Dendritic cell treated with granulocyte-macrophage colony-stimulating factor and Interleukin-4, amounts not matched to agents 40 ng/mL and 50 ng/mL, for 4 days (primary cell): ENCODE measurements at regions not wholly inside any gene's neighbourhood (a gene's known extent, or its start where the extent isn't known, plus 50 kb on each side); places are given as distances from the start of the nearest gene placed in this dataset.
A peak's percentile ranks its signal among the peaks of the same experiment; 100 is the strongest.

ENCODE experiments used
- H3K27ac Mint-ChIP-seq: one replicate; pipeline ENCODE4 v1.8.0; 2022; ENCODE audit warnings: mild to moderate bottlenecking, mixed read lengths
- H3K27me3 Mint-ChIP-seq: one replicate; pipeline ENCODE4 v1.8.0; 2022; ENCODE audit warnings: mild to moderate bottlenecking, mixed read lengths
- H3K36me3 Mint-ChIP-seq: one replicate; pipeline ENCODE4 v1.8.0; 2022; ENCODE audit warnings: low read depth, mixed read lengths
- H3K4me1 Mint-ChIP-seq: one replicate; pipeline ENCODE4 v1.8.0; 2022; ENCODE audit warnings: low read depth, mixed read lengths
- H3K4me3 Mint-ChIP-seq: one replicate; pipeline ENCODE4 v1.8.0; 2022; ENCODE audit warnings: mild to moderate bottlenecking, moderate library complexity, mixed read lengths
- H3K9me3 Mint-ChIP-seq: one replicate; pipeline ENCODE4 v1.8.0; 2022; ENCODE audit warnings: mixed read lengths
- intact Hi-C: fragments of 100-400 bp; cut with micrococcal nuclease; formaldehyde crosslinking; loops from one replicate; pipeline ENCODE4 v1.15.0; 2022

DNA sequence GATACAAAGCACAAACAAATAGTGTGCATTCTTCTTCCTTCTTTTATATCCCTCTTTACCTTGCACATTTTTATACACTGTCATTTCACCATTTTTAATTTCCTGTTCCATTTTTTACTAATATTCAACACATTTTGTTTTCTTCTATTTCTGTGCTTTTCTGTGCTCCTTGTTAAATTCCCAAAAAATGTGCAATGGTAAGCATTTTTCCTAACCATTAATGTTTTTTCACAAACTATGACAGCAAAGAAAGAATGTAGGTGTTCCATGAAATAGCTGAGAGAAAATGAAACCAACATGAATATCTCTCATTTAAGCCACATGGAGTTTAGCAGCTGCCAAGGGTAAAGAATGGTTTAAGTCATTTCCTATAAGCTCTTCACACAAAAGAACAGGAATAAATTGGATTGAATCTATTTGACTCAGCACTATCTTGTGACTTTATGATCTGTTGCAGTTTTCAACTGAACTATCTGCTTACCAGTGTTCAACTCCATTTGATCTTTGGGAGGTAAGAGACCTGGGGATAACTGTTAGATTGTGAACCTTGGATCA is 145.7 kb upstream of the CDH19 start:
- Mint-ChIP-seq H3K4me1 (no peaks in the 10 kb centered on the region), H3K9me3 (no peaks in the 10 kb centered on the region), H3K4me3 (no peak overlapping the region), H3K27me3 (no peaks in the 10 kb centered on the region), H3K36me3 (no peaks in the 10 kb centered on the region), H3K27ac (no peak overlapping the region)
- intact Hi-C loops: loop anchor here (1.0 kb wide), 1 partner anchor 189 kb away; no protein-coding TSS in a partner anchor

DNA sequence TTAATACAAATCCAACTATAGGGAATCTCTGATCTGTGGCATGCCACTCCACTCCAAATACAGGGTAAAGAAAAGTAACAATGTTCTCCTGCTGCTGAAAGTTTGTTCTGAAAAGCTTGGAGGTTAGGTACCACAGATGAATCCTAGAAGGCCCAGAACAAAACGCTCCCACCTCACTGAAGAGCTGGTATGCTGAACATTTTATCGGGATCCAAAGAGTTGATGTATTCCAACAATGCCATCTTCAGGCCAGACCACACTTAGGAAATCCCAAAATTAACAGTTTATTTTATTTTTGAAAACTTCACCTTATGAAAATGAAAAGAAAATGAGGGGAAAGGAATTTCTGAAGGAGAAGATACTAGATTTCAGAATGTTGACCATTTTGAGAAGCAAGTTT is 145.1 kb upstream of the CDH19 start:
- Mint-ChIP-seq H3K4me3 (no peak overlapping the region), H3K36me3 (no peaks in the 10 kb centered on the region), H3K27ac (no peak overlapping the region), H3K4me1 (no peaks in the 10 kb centered on the region), H3K9me3 (no peaks in the 10 kb centered on the region), H3K27me3 (no peaks in the 10 kb centered on the region)
- intact Hi-C loops: loop anchor here (1.0 kb wide), 1 partner anchor 189 kb away; no protein-coding TSS in a partner anchor

DNA sequence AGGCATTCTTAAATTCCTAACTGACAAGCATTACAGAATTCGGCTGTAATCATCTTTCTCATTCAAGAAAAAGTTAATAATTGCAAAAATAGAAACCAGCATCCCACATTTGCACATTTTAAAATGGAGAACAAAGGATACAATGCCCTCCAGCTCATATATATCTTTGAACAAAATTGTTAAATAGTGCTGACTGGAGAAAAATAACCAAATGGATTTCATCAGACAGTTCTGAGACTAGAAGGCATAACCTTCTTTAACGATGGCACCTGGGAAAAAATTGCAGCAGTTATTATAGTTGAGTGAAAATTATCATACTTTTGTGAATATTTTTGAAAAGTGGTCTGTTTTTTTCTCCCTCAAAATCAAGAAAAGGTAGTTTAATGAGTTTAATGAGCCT is 138.9 kb upstream of the CDH19 start:
- Mint-ChIP-seq H3K27ac (no peak overlapping the region), H3K4me3 (no peak overlapping the region), H3K36me3 (no peaks in the 10 kb centered on the region), H3K27me3 (no peaks in the 10 kb centered on the region), H3K4me1 (no peaks in the 10 kb centered on the region), H3K9me3 (no peaks in the 10 kb centered on the region)
- intact Hi-C loops: no loop called here

DNA sequence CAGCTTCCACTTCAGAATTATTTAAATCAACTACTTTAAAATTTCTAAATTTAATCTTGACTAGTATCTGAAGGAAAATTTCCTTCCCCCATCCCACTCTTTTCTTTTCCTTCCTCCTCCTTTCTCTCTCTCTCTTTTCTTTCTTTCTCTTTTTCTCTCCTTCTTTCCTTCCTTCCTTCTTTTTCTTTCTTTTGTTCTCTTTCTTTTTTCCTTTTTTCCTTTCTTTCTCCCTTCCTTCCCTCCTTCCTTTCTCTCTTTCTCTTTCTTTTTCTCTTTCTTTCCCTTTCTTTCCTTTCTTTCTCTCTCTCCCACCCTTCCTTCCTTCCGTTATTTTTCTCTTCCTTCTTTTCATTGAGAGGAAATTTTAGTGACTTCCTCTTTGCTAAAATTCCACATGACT is 132.0 kb upstream of the CDH19 start:
- intact Hi-C loops: loop anchor here (10.0 kb wide), 1 partner anchor 51 kb away; no protein-coding TSS in a partner anchor
- H3K27ac Mint-ChIP-seq: no peak overlapping the region
- no peaks in the 10 kb centered on the region for H3K36me3 Mint-ChIP-seq
- peaks cover 1% of the 10 kb centered on the region for H3K27me3 Mint-ChIP-seq
- H3K4me1 Mint-ChIP-seq: no peaks in the 10 kb centered on the region
- H3K9me3 Mint-ChIP-seq: peaks cover 11% of the 10 kb centered on the region
- H3K4me3 Mint-ChIP-seq: no peak overlapping the region

DNA sequence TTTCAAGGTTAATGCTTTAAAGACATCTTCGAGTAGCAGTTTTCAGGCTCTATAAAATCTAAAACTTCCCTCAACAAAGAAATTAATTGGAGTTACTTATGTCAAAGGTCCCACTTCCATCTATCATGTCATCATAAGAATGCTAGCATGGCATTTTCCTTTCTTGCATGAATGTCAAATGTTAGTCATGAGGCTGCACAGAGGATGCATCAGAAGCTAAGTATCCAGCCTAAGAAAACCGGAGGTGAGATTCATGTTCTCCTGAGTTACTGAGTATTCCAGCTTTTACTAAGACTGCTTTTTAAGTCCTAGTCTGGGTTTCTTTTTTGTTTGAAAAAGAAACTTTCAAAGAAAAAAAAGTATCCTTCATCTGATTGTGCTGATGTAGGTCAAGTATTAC is 130.6 kb upstream of the CDH19 start:
- no peaks in the 10 kb centered on the region for H3K36me3 Mint-ChIP-seq
- no peak overlapping the region for H3K27ac Mint-ChIP-seq
- H3K4me3 Mint-ChIP-seq: no peak overlapping the region
- intact Hi-C loops: loop anchor here (10.0 kb wide), 1 partner anchor 50 kb away; no protein-coding TSS in a partner anchor
- no peaks in the 10 kb centered on the region for H3K4me1 Mint-ChIP-seq
- peaks cover 11% of the 10 kb centered on the region for H3K9me3 Mint-ChIP-seq
- peaks cover 1% of the 10 kb centered on the region for H3K27me3 Mint-ChIP-seq

DNA sequence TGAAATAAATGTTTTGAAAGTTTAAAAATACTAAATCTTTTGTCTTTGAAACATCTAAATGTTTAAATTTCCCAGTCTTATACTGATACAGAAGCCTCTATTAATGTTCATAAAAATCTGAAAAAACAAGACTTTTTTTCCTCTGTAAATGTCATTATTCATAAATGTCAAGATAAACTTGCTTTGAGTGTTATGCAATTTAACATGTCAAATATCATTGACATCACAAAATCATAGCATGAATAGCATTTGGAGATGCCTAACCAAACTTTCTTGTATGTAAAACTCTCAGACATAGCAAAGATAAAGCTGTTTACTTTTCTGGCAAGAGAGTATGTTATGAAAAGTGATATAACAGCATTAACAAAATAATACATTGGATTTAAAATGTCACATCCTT is 128.0 kb upstream of the CDH19 start:
- Mint-ChIP-seq H3K27me3 (peaks cover 1% of the 10 kb centered on the region), H3K27ac (no peak overlapping the region), H3K36me3 (no peaks in the 10 kb centered on the region), H3K9me3 (peaks cover 11% of the 10 kb centered on the region), H3K4me3 (no peak overlapping the region), H3K4me1 (no peaks in the 10 kb centered on the region)
- intact Hi-C loops: loop anchor here (10.0 kb wide), 1 partner anchor 47 kb away; no protein-coding TSS in a partner anchor

DNA sequence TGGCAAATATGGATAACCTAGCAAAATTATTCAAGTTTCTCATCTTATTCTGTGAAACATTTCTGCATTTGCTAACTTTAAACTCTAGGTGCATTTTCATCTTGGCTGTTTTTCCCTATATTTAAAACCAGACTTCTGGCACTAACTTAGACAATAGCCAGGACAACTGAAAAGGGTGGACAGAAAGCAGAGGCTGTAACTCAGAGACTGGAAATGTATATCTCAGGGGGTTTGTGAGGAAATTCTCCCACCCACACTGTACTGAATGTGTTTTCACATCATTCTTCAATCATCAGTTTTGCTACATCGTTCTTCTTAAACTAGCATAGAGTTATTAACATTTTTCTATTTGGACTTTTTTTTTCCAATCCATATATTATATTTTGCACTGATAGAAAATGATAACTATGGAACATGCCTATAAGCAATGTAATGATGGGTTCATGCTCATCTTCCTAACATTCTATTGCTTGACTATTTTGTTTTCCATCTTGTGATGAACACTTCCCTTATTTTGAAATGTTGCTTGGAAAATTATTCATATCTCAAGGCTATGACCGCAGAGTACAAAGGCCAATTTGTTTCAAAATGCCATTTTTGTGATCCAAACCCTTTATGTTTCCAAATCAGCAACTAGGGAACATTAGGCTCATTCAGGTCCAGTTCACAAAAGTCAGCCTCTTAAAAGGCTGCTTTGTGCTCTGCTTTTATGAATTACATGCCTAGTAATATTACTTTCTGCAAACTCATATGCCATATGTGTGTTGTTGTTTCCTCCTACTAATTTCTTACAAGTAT is 125.8 kb upstream of the CDH19 start:
- Mint-ChIP-seq H3K36me3 (no peaks in the 10 kb centered on the region), H3K9me3 (no peaks in the 10 kb centered on the region), H3K4me1 (no peaks in the 10 kb centered on the region), H3K27me3 (no peaks in the 10 kb centered on the region), H3K4me3 (no peak overlapping the region), H3K27ac (no peak overlapping the region)
- intact Hi-C loops: loop anchor here (10.0 kb wide), 1 partner anchor 45 kb away; no protein-coding TSS in a partner anchor

DNA sequence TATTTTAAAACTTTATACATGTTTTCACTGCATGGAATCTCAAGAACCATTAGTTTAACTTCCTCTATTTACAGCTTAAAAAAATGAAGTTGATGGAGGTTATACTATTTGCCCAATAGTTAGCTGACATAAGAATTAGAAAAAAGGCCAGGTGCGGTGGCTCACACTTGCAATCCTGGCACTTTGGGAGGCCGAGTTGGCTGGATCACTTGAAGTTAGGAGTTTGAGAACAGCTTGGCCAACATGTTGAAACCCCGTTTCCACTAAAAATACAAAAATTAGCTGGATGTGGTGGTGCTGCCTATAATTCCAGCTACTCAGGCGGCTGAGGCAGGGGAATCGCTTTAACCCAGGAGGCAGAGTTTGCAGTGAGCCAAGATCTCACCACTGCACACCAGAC is 125.1 kb upstream of the CDH19 start:
- intact Hi-C loops: no loop called here
- no peaks in the 10 kb centered on the region for H3K9me3 Mint-ChIP-seq
- no peaks in the 10 kb centered on the region for H3K36me3 Mint-ChIP-seq
- H3K4me3 Mint-ChIP-seq: no peak overlapping the region
- H3K4me1 Mint-ChIP-seq: no peaks in the 10 kb centered on the region
- no peaks in the 10 kb centered on the region for H3K27me3 Mint-ChIP-seq
- H3K27ac Mint-ChIP-seq: no peak overlapping the region

DNA sequence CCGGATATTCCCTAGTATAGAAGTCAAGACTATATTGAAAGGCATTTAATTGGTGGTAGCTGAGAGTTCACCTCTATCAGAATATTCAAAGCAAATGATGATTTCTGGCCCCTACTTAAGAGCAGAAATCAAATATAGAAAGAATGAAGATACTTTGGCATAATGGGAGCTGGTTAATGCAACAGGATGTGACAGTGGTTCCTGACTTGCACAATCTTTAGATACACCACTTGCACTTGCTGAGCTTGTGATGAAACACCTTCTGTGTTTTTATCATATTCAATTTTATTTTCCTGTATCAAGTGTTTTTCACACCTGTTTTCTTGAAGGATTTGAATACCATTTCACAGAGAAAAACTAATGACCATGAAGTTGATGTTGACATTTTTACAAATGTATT is 124.1 kb upstream of the CDH19 start:
- Mint-ChIP-seq H3K27ac (no peak overlapping the region), H3K9me3 (no peaks in the 10 kb centered on the region), H3K4me3 (no peak overlapping the region), H3K27me3 (no peaks in the 10 kb centered on the region), H3K36me3 (no peaks in the 10 kb centered on the region), H3K4me1 (no peaks in the 10 kb centered on the region)
- intact Hi-C loops: no loop called here

DNA sequence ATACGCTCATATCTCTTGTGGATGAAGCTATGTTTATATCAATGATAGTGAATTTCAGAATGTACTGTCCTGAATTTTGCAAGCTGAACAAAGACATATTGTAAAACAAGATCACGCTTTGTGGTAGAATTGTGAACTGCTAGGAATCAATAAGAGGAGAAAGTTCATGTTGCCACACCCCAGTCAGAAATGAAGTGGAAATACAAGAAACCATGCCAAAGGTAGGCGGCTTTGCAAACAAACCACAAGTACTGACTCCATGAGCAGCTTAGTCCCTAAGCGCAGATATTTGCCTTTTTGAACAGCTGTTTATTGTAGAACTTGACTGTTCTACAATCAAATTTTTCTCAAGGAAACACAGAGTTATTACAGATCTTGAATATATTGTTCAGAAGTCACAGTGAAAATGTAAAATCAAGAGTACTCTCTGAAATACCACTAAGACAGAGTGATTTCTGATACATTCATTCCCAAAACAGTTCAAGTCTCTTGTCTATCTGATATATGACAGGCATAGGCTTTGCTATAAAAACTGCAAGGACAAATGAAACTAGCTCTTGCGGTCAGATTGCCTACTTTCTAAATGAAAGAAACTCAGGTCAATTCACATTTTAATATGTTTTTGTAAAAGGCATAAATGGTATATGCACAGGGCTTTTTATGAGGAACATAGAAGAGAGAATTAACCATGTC is 120.9 kb upstream of the CDH19 start:
- H3K36me3 Mint-ChIP-seq: no peaks in the 10 kb centered on the region
- H3K27ac Mint-ChIP-seq: no peak overlapping the region
- no peak overlapping the region for H3K4me3 Mint-ChIP-seq
- H3K4me1 Mint-ChIP-seq: no peaks in the 10 kb centered on the region
- no peaks in the 10 kb centered on the region for H3K9me3 Mint-ChIP-seq
- no peaks in the 10 kb centered on the region for H3K27me3 Mint-ChIP-seq
- intact Hi-C loops: no loop called here

DNA sequence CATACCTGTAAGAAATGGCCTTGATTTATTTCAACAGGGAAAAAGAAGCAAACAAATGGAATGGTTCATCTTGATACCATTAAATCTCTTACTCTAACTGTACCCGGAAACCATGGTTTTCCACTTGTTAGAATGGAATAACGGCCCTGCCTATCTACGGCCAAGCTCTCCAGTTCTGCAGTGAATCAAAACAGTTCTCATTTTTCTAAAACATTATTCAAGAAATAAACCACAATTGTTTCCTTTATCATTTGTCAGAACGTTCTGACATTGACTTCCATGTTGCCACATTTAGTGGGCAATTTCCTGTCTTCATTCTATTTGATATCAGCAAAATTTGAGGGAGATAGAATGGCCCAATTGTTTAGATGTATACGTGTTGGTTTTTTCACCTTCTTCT is 118.8 kb upstream of the CDH19 start:
- Mint-ChIP-seq H3K4me3 (no peak overlapping the region), H3K9me3 (no peaks in the 10 kb centered on the region), H3K27me3 (no peaks in the 10 kb centered on the region), H3K4me1 (no peaks in the 10 kb centered on the region), H3K27ac (no peak overlapping the region), H3K36me3 (no peaks in the 10 kb centered on the region)
- intact Hi-C loops: no loop called here

DNA sequence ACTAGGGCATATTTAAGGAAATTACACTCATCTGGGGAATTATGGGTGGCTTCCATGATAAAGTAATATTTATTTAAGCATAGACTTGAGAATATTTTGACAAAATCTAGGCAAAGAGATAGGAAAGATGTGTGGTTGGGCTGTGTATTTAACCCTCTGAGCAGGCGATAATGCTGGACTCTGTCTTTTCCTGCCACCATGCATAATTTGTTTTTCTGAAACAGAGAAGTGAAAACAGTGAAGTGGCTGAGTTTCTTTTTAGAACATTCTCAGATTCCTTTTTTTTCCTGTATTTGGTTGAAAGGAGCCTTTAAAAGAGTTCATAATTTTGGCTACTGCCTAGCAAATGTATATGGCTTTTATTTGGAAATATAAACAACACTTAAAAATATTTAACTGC is 104.8 kb upstream of the CDH19 start:
- H3K27ac Mint-ChIP-seq: peak overlapping the region; percentile 57
- no peaks in the 10 kb centered on the region for H3K36me3 Mint-ChIP-seq
- H3K4me1 Mint-ChIP-seq: peaks cover 14% of the 10 kb centered on the region
- intact Hi-C loops: no loop called here
- H3K9me3 Mint-ChIP-seq: no peaks in the 10 kb centered on the region
- no peak overlapping the region for H3K4me3 Mint-ChIP-seq
- no peaks in the 10 kb centered on the region for H3K27me3 Mint-ChIP-seq

DNA sequence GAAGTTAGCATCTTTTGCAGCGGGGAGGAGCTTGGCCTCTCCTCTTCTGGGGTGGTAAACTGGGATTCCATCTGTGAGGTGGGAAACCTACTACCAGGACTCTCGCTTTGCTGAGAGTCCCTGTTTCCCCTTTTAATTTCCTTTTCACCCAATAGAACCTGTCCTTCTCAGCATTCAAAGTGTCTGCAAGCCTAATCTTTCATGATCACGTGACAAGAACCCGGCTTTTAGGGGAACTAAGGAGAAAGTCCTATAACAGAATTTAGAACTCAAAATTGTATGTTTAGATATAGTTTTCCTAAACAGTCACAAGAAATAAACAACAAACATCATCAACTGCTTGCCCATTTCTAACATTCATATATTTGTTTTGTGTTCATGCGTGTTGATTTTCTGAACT is 103.6 kb upstream of the CDH19 start:
- Mint-ChIP-seq H3K27me3 (no peaks in the 10 kb centered on the region), H3K36me3 (no peaks in the 10 kb centered on the region), H3K4me1 (peaks cover 14% of the 10 kb centered on the region), H3K4me3 (no peak overlapping the region), H3K9me3 (no peaks in the 10 kb centered on the region), H3K27ac (no peak overlapping the region)
- intact Hi-C loops: no loop called here

DNA sequence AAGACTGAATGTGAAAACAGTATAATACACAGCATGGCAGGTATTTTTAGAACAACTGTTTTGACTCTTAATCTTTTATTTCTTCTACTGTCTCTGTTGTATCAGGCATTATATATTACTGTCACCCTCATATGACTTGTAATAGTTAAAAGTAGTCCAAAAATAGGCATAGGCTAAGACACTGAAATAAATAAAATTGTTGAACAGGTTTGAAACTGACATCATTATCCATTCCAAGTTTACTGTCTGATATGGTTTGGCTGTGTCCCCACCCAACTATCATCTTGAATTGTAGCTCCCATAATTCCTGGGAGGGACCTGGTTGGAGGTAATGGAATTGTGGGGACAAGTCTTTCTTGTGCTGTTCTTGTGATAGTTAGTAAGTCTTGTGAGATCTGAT is 91.4 kb upstream of the CDH19 start:
- no peaks in the 10 kb centered on the region for H3K4me1 Mint-ChIP-seq
- H3K27ac Mint-ChIP-seq: no peak overlapping the region
- no peaks in the 10 kb centered on the region for H3K9me3 Mint-ChIP-seq
- no peaks in the 10 kb centered on the region for H3K36me3 Mint-ChIP-seq
- H3K4me3 Mint-ChIP-seq: no peak overlapping the region
- intact Hi-C loops: no loop called here
- H3K27me3 Mint-ChIP-seq: peaks cover 6% of the 10 kb centered on the region
